CD4-positive, alpha-beta memory T cell (primary cell): ENCODE measurements at regions not wholly inside any gene's neighbourhood (a gene's known extent, or its start where the extent isn't known, plus 50 kb on each side); places are given as distances from the start of the nearest gene placed in this dataset.

Experiments
- CTCF ChIA-PET: fragments of 350-600 bp; sonication (Branson Sonifier 250); formaldehyde crosslinking; loops from one replicate; lab custom pipeline; 2021; ENCODE audit warnings: inconsistent platforms; ENCODE audit not compliant: partially characterized antibody; lab: Charles Lee
- POLR2A ChIA-PET: fragments of 350-600 bp; sonication (Branson Sonifier 250); formaldehyde crosslinking; loops from one replicate; lab custom pipeline; 2021; ENCODE audit not compliant: partially characterized antibody; lab: Charles Lee
- DNase-seq, 5 donors: peaks; one replicate each; pipeline versions ENCODE4 v3.0.0 to v3.0.0-alpha.2; 2020 to 2022; ENCODE audit warnings: mixed read lengths in 1 of 5
- H3K27ac ChIP-seq: one replicate; pipeline ENCODE4 v1.7.0; 2013; ENCODE audit warnings: low read depth, low read length
- H3K27me3 ChIP-seq: 2 replicates; pipeline ENCODE4 v1.7.0; 2013; ENCODE audit warnings: mild to moderate bottlenecking, low read length, moderate library complexity; ENCODE audit not compliant: insufficient read depth
- H3K36me3 ChIP-seq: 2 replicates; pipeline ENCODE4 v1.7.0; 2013; ENCODE audit warnings: mild to moderate bottlenecking, low read length, moderate library complexity; ENCODE audit not compliant: insufficient read depth
- H3K4me1 ChIP-seq: 2 replicates; pipeline ENCODE4 v1.7.0; 2013; ENCODE audit warnings: mild to moderate bottlenecking, low read length, moderate library complexity; ENCODE audit not compliant: insufficient read depth
- H3K4me3 ChIP-seq, 2 donors: one replicate each; pipeline ENCODE4 v1.7.0; 2013; ENCODE audit warnings: low read length in 2 of 2, mild to moderate bottlenecking in 1 of 2
- H3K9me3 ChIP-seq, 2 donors: one replicate each; pipeline ENCODE4 v1.7.0; 2013; ENCODE audit warnings: low read length in 2 of 2, control low read depth in 1 of 2; ENCODE audit not compliant: control insufficient read depth in 1 of 2
- H3K27ac Mint-ChIP-seq, 7 donors: one replicate each; pipeline ENCODE4 v1.8.0; 2020 to 2021; ENCODE audit warnings: mixed read lengths in 7 of 7, mild to moderate bottlenecking in 6 of 7, inconsistent platforms in 3 of 7, moderate library complexity in 3 of 7
- H3K27me3 Mint-ChIP-seq, 2 donors: one replicate each; pipeline ENCODE4 v1.8.0; 2020 to 2021; ENCODE audit warnings: mixed read lengths in 2 of 2
- H3K36me3 Mint-ChIP-seq, 2 donors: one replicate each; pipeline ENCODE4 v1.8.0; 2020 to 2021; ENCODE audit warnings: mixed read lengths in 2 of 2, inconsistent platforms in 1 of 2, mild to moderate bottlenecking in 1 of 2
- H3K4me1 Mint-ChIP-seq, 4 donors: one replicate each; pipeline ENCODE4 v1.8.0; 2020 to 2021; ENCODE audit warnings: mixed read lengths in 4 of 4, mild to moderate bottlenecking in 1 of 4
- H3K4me3 Mint-ChIP-seq, 8 donors: one replicate each; pipeline ENCODE4 v1.8.0; 2020 to 2021; ENCODE audit warnings: mixed read lengths in 8 of 8, mild to moderate bottlenecking in 7 of 8, moderate library complexity in 6 of 8, inconsistent platforms in 3 of 8
- H3K9me3 Mint-ChIP-seq, 8 donors: one replicate each; pipeline ENCODE4 v1.8.0; 2020 to 2021; ENCODE audit warnings: mixed read lengths in 8 of 8, mild to moderate bottlenecking in 5 of 8, inconsistent platforms in 3 of 8, moderate library complexity in 1 of 8
- intact Hi-C: fragments of 100-400 bp; cut with micrococcal nuclease; formaldehyde crosslinking; loops from one replicate; pipeline ENCODE4 v1.15.1; 2023

DNA sequence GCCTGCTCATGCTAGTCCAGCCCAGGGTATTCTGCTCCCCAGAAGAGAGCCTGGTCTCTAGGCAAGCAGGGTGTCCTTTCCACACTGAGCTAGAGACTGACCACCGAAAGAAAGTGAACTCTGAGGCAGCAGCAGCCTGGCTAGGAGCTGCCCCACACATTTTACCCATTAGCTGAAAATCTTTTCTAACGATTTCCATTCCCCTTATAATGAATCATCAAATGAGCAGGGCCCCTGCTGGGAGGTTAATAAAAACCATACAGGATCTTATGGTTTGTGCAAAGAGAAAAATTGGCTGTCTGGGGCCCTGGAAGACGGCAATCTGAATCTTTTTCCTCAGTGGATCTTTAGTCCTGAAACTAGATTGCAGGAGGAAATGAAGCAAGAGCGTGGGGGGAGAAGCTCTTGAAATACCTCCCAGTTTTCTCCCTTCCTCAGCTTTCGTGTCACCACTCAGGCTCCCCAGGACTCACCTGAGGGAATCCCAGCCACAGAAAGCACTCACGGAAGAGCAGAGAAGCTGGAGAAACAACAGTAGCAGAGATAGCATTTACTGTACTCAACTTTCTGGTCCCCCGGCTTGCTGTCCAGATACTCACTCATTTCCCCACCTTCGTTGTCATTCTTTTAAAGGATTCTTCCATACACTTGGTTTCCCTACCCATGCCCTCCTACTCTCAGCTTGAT is 74.7 kb upstream of the CD44 start:
- H3K27ac ChIP-seq: no peak overlapping the region
- no peak overlapping the region for H3K27ac Mint-ChIP-seq
- peaks cover 49% of the 10 kb centered on the region for H3K4me1 ChIP-seq
- POLR2A ChIA-PET: interaction anchor here (1.1 to 5.9 kb wide), 6 partner anchors 12 to 80 kb away, joined by 4 to 76 read pairs (median 32); partner anchors contain the start of gene CD44
- H3K4me3 ChIP-seq: no peak overlapping the region
- no peaks in the 10 kb centered on the region for H3K36me3 Mint-ChIP-seq
- CTCF ChIA-PET: interaction anchor here (1.1 to 2.9 kb wide), 5 partner anchors 10 to 75 kb away, joined by 3 to 9 read pairs (median 4); partner anchors contain the start of gene CD44
- H3K9me3 Mint-ChIP-seq: peaks cover 0 to 4% (median under 1%) of the 10 kb centered on the region in 8 donors
- no peak overlapping the region for H3K4me3 Mint-ChIP-seq
- no peaks in the 10 kb centered on the region for H3K36me3 ChIP-seq
- peaks cover 18 to 43% (median 34%) of the 10 kb centered on the region in 4 donors for H3K4me1 Mint-ChIP-seq
- no peaks in the 10 kb centered on the region for H3K27me3 Mint-ChIP-seq
- intact Hi-C loops: no loop called here
- no peak for DNase-seq
- H3K9me3 ChIP-seq: no peaks in the 10 kb centered on the region
- no peaks in the 10 kb centered on the region for H3K27me3 ChIP-seq

DNA sequence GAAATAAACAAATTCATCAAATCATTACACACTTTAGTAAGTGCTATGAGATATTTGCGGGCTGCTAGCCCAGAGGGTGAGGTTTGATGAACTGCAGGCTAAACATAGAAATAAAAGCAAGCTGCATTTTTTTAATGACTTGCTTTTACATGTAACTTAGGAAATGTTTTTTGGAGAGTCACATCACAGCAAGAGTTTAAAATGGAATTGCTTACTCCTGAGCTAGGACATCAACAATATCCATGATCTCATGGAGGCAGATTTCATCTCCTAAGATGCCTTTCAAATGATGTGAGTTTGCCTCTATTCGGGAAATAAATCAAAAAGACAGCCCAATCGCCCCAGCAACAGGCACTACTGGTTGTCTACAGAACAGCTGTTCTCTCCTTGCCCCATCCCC is 73.4 kb upstream of the CD44 start:
- Histone ChIP-seq H3K9me3 (peaks cover 0 to 8% of the 10 kb centered on the region in 2 donors), H3K4me3 (no peak overlapping the region), H3K36me3 (no peaks in the 10 kb centered on the region), H3K27me3 (no peaks in the 10 kb centered on the region), H3K27ac (no peak overlapping the region), H3K4me1 (peaks cover 40% of the 10 kb centered on the region)
- peaks cover 6 to 7% of the 10 kb centered on the region in 2 donors for H3K36me3 Mint-ChIP-seq
- DNase-seq: no peak
- no peaks in the 10 kb centered on the region for H3K27me3 Mint-ChIP-seq
- peak overlapping the region in 5 of 7 donors; percentile 12 to 89 (median 18) for H3K27ac Mint-ChIP-seq
- ChIA-PET CTCF (interaction anchor here (1.0 to 2.9 kb wide), 4 partner anchors 13 to 74 kb away, joined by 3 to 9 read pairs (median 4); partner anchors contain the start of gene CD44), POLR2A (interaction anchor here (0.9 to 5.9 kb wide), 10 partner anchors 8 to 97 kb away, joined by 3 to 76 read pairs (median 17); partner anchors contain the start of gene CD44)
- H3K4me1 Mint-ChIP-seq: peaks cover 8 to 33% (median 27%) of the 10 kb centered on the region in 4 donors
- H3K4me3 Mint-ChIP-seq: peak overlapping the region in 3 of 8 donors; percentile 44 to 55 (median 47)
- intact Hi-C loops: no loop called here
- H3K9me3 Mint-ChIP-seq: peaks cover 0 to 13% (median 10%) of the 10 kb centered on the region in 8 donors

DNA sequence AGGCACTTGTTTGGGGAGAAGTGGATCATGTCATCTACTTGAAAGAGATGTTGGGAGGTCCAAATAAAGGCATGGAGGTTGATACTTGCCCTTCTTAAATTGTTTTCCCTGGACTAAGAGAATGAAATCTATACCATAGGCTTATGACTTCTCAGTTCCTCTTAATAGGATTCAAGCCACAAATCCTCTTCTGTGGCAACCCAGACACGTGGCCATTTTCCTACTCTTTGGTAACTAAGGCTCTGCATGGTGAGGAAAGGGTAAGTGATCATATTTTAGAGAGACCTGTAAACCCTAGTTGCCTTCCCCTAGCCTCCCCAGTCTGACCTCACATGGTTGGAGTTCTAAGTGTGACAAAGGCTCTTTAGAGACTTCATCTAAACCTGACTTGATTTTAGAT is 72.9 kb upstream of the CD44 start:
- ChIA-PET CTCF (interaction anchor here (1.0 to 2.9 kb wide), 4 partner anchors 12 to 19 kb away, joined by 3 to 9 read pairs (median 4); no protein-coding TSS in a partner anchor), POLR2A (interaction anchor here (0.9 to 5.9 kb wide), 11 partner anchors 9 to 97 kb away, joined by 3 to 76 read pairs (median 9); partner anchors contain the start of gene CD44)
- no peak overlapping the region for H3K27ac ChIP-seq
- H3K36me3 ChIP-seq: no peaks in the 10 kb centered on the region
- no peak for DNase-seq
- no peak overlapping the region for H3K4me3 ChIP-seq
- peaks cover 8 to 33% (median 27%) of the 10 kb centered on the region in 4 donors for H3K4me1 Mint-ChIP-seq
- H3K9me3 ChIP-seq: peaks cover 0 to 8% of the 10 kb centered on the region in 2 donors
- H3K4me3 Mint-ChIP-seq: peak overlapping the region in 7 of 8 donors; percentile 29 to 78 (median 69)
- intact Hi-C loops: loop anchor here (1.0 to 2.0 kb wide), 2 partner anchors 8 to 17 kb away; no protein-coding TSS in a partner anchor
- peaks cover 6 to 7% of the 10 kb centered on the region in 2 donors for H3K36me3 Mint-ChIP-seq
- peaks cover 0 to 15% (median 12%) of the 10 kb centered on the region in 8 donors for H3K9me3 Mint-ChIP-seq
- peak overlapping the region; percentile 37 to 92 (median 87) for H3K27ac Mint-ChIP-seq
- no peaks in the 10 kb centered on the region for H3K27me3 Mint-ChIP-seq
- no peaks in the 10 kb centered on the region for H3K27me3 ChIP-seq
- H3K4me1 ChIP-seq: peaks cover 40% of the 10 kb centered on the region

DNA sequence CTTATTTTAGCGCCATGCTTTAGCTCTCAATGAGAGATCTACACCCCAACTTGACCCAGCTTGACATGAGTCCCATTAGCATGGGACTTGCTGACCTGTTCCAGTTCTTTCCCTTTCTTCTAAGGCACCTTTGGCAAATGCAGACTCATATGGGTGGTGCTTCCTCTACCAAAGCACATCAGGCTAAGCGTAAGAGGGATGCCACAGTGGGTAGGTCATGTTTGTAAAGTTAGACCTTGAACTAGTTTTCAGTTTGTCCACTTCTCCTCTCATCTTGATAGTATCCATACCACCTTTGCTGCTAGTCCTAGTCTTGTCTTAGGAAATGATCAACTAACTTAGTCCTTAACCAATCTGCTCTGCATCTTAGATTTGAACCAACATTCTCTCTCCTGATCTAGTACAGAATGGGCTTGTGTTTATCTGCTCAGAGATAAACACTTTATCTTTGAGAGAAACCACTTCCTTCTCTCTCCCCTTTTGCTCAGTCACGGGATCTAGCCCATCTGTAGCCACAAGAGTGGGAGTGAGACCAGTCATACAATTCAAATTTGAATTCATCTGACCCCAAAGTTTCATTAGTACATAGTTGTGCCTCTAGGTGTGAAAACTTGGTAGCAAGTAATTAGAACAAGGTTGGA is 72.1 kb upstream of the CD44 start:
- peaks cover 0 to 8% of the 10 kb centered on the region in 2 donors for H3K9me3 ChIP-seq
- no peaks in the 10 kb centered on the region for H3K27me3 Mint-ChIP-seq
- H3K27ac Mint-ChIP-seq: peak overlapping the region; percentile 63 to 92 (median 89)
- peaks cover 4 to 32% (median 27%) of the 10 kb centered on the region in 4 donors for H3K4me1 Mint-ChIP-seq
- no peaks in the 10 kb centered on the region for H3K36me3 ChIP-seq
- ChIA-PET CTCF (interaction anchor here (0.8 to 2.9 kb wide), 7 partner anchors 11 to 97 kb away, joined by 3 to 9 read pairs (median 4); no protein-coding TSS in a partner anchor), POLR2A (interaction anchor here (0.7 to 5.9 kb wide), 15 partner anchors 9 to 98 kb away, joined by 3 to 76 read pairs (median 8); partner anchors contain the start of gene CD44)
- H3K27me3 ChIP-seq: no peaks in the 10 kb centered on the region
- peak; percentile 34 to 53 (median 42) for DNase-seq
- H3K4me1 ChIP-seq: peaks cover 43% of the 10 kb centered on the region
- H3K27ac ChIP-seq: peak overlapping the region; percentile 4
- peak overlapping the region; percentile 15 to 78 (median 67) for H3K4me3 Mint-ChIP-seq
- no peak overlapping the region for H3K4me3 ChIP-seq
- H3K9me3 Mint-ChIP-seq: peaks cover 0 to 15% (median 12%) of the 10 kb centered on the region in 8 donors
- H3K36me3 Mint-ChIP-seq: peaks cover 6 to 7% of the 10 kb centered on the region in 2 donors
- intact Hi-C loops: loop anchor here (1.0 to 2.0 kb wide), 4 partner anchors 9 to 22 kb away; no protein-coding TSS in a partner anchor

- Mint-ChIP-seq H3K36me3 (peaks cover 6 to 7% of the 10 kb centered on the region in 2 donors), H3K9me3 (peaks cover 0 to 15% (median 12%) of the 10 kb centered on the region in 8 donors), H3K27me3 (no peaks in the 10 kb centered on the region), H3K27ac (peak overlapping the region in 5 of 7 donors; percentile 19 to 87 (median 65)), H3K4me3 (peak overlapping the region in 3 of 8 donors; percentile 2 to 52 (median 24)), H3K4me1 (peaks cover 33 to 50% (median 42%) of the 10 kb centered on the region in 4 donors)
- ChIA-PET CTCF (interaction anchor here (1.0 to 1.4 kb wide), 5 partner anchors 15 to 234 kb away, joined by 3 to 5 read pairs (median 3); no protein-coding TSS in a partner anchor), POLR2A (interaction anchor here (0.8 to 1.4 kb wide), 7 partner anchors 12 to 94 kb away, joined by 3 to 5 read pairs (median 4); no protein-coding TSS in a partner anchor)
- peaks cover 0 to 8% of the 10 kb centered on the region in 2 donors for H3K9me3 ChIP-seq
- H3K36me3 ChIP-seq: no peaks in the 10 kb centered on the region
- no peak overlapping the region for H3K27ac ChIP-seq
- H3K4me3 ChIP-seq: no peak overlapping the region
- no peaks in the 10 kb centered on the region for H3K27me3 ChIP-seq
- no peak for DNase-seq
- H3K4me1 ChIP-seq: peaks cover 54% of the 10 kb centered on the region
- intact Hi-C loops: no loop called here
Observed at GRCh38 chr11:35071722-35072121, 67.2 kb upstream of the CD44 start.

GRCh38 chr11:35073691-35074419 is 65.1 kb upstream of the CD44 start:
- H3K4me3 ChIP-seq: no peak overlapping the region
- Mint-ChIP-seq H3K9me3 (peaks cover 0 to 15% (median 11%) of the 10 kb centered on the region in 8 donors), H3K36me3 (peaks cover 6 to 7% of the 10 kb centered on the region in 2 donors), H3K4me1 (peaks cover 38 to 65% (median 53%) of the 10 kb centered on the region in 4 donors), H3K27me3 (no peaks in the 10 kb centered on the region), H3K4me3 (peak overlapping the region in 1 of 8 donors; percentile 18), H3K27ac (peak overlapping the region in 5 of 7 donors; percentile 31 to 86 (median 42))
- H3K36me3 ChIP-seq: no peaks in the 10 kb centered on the region
- H3K9me3 ChIP-seq: peaks cover 0 to 8% of the 10 kb centered on the region in 2 donors
- H3K27me3 ChIP-seq: no peaks in the 10 kb centered on the region
- DNase-seq: no peak
- H3K4me1 ChIP-seq: peaks cover 63% of the 10 kb centered on the region
- intact Hi-C loops: no loop called here
- ChIA-PET CTCF (interaction anchor here (1.3 to 1.5 kb wide), 2 partner anchors 10 to 90 kb away, joined by 3 to 4 read pairs; no protein-coding TSS in a partner anchor), POLR2A (interaction anchor here (0.9 to 13.5 kb wide), 3 partner anchors 30 to 70 kb away, joined by 3 to 253 read pairs (median 5); no protein-coding TSS in a partner anchor)
- no peak overlapping the region for H3K27ac ChIP-seq
